ENCODE measurements at regions not wholly inside any gene's neighbourhood (a gene's known extent, or its start where the extent isn't known, plus 50 kb on each side); places are given as distances from the start of the nearest gene placed in this dataset.

GRCh38 chr13:72556945-72557344 is 170.5 kb downstream of the MZT1 start:
- TF ChIP-seq CTCF (IDR thresholded peaks at IDR 0.05) (no peak), POLR2A (IDR thresholded peaks at IDR 0.05) (no peak)

Data from sigmoid colon (tissue), 3 donors.